Fibroblast of villous mesenchyme (primary cell): ENCODE measurements at regions not wholly inside any gene's neighbourhood (a gene's known extent, or its start where the extent isn't known, plus 50 kb on each side); places are given as distances from the start of the nearest gene placed in this dataset.

Experiments
- DNase-seq: peaks from one replicate; pipeline ENCODE4 v3.0.0-alpha.2; 2010; ENCODE audit warnings: low read depth
- H3K4me3 ChIP-seq: 2 replicates; pipeline ENCODE4 v1.5.1; 2011; ENCODE audit warnings: low read depth, mild to moderate bottlenecking, low read length
- TF ChIP-seq, protein P1 (sequence below): IDR thresholded peaks from 2 replicates; pipeline ENCODE4 v1.5.1; 2012; ENCODE audit warnings: low read depth, mild to moderate bottlenecking, low read length; ENCODE audit not compliant: insufficient read depth

DNA sequence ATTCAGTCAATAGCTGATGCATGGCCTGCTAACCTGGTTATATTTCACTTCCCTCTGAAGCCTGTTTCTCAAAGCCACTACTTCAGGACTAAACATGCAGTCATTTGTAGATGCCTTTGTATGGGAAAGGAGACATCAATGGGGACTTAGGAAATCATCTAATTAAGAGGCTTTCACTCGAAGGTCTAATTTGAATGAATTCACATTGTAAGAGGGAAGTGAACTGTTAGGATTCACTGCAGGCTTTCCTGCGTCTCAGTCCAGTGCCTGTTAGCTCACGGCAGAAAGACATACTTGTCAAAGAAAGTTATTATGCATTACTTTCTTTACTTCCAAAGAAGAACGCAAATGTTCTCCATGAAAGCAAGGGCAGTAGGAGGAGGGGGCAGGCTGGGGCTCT lies 50.6 kb upstream of the CDK20 start:
- TF ChIP-seq, protein P1, sequence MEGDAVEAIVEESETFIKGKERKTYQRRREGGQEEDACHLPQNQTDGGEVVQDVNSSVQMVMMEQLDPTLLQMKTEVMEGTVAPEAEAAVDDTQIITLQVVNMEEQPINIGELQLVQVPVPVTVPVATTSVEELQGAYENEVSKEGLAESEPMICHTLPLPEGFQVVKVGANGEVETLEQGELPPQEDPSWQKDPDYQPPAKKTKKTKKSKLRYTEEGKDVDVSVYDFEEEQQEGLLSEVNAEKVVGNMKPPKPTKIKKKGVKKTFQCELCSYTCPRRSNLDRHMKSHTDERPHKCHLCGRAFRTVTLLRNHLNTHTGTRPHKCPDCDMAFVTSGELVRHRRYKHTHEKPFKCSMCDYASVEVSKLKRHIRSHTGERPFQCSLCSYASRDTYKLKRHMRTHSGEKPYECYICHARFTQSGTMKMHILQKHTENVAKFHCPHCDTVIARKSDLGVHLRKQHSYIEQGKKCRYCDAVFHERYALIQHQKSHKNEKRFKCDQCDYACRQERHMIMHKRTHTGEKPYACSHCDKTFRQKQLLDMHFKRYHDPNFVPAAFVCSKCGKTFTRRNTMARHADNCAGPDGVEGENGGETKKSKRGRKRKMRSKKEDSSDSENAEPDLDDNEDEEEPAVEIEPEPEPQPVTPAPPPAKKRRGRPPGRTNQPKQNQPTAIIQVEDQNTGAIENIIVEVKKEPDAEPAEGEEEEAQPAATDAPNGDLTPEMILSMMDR: no peak
- H3K4me3 ChIP-seq: no peak overlapping the region

More for the DNA sequence above, 50.6 kb upstream of the CDK20 start:
- DNase-seq: no peak
